Esophagus squamous epithelium (tissue), 5 donors: ENCODE measurements at regions not wholly inside any gene's neighbourhood (a gene's known extent, or its start where the extent isn't known, plus 50 kb on each side); places are given as distances from the start of the nearest gene placed in this dataset.

Source experiments
- DNase-seq: peaks from one replicate; lab custom pipeline; 2025; lab: John Stamatoyannopoulos, UW
- H3K27ac ChIP-seq, 4 donors: fragments of 200-600 bp; sonication (generic); one replicate each; pipeline ENCODE4 v1.5.1; 2016 to 2019; ENCODE audit warnings: mild to moderate bottlenecking in 1 of 4
- H3K27me3 ChIP-seq, 4 donors: fragments of 200-600 bp; sonication (generic); 1 replicate in 3 of 4; 2 replicates in 1 of 4; pipeline versions ENCODE4 v1.5.1 to v1.6.0; 2017 to 2021; ENCODE audit warnings: antibody characterized with exemption in 1 of 4
- H3K36me3 ChIP-seq, 3 donors: fragments of 200-600 bp; sonication (generic); one replicate each; pipeline ENCODE4 v1.5.1; 2016 to 2019
- H3K4me1 ChIP-seq, 3 donors: fragments of 200-600 bp; sonication (generic); one replicate each; pipeline ENCODE4 v1.5.1; 2017 to 2019
- H3K4me3 ChIP-seq, 4 donors: fragments of 200-600 bp; sonication (generic); 1 replicate in 3 of 4; 2 replicates in 1 of 4; pipeline ENCODE4 v1.5.1; 2016 to 2019; ENCODE audit warnings: mild to moderate bottlenecking in 2 of 4, moderate library complexity in 1 of 4
- H3K9me3 ChIP-seq, 3 donors: fragments of 200-600 bp; sonication (generic); one replicate each; pipeline ENCODE4 v1.5.1; 2016 to 2019
- POLR2A ChIP-seq, 4 donors: fragments of 450-650 bp; IDR thresholded peaks; one replicate each; pipeline ENCODE4 v1.6.1; 2017; ENCODE audit warnings: antibody characterized with exemption in 4 of 4, mild to moderate bottlenecking in 4 of 4, moderate library complexity in 3 of 4
- WGBS, 2 donors: methylation state at CpG; one replicate each; pipeline ENCODE4 v1.1.5; 2018; 5-methylcytosine and 5-hydroxymethylcytosine counted together
- intact Hi-C: fragments of 100-400 bp; cut with DNase I; formaldehyde crosslinking; loops from one replicate; pipeline ENCODE4 v1.15.0; 2022
- TF ChIP-seq, protein P1 (sequence below), 6 experiments: fragments of 450-650 bp in 4 of 6; fragments of 200-600 bp in 2 of 6; sonication (generic) in 2 of 6; IDR thresholded peaks; one replicate each; pipeline ENCODE4 v1.5.1; 2016 to 2019; ENCODE audit warnings: antibody characterized with exemption in 6 of 6, mild to moderate bottlenecking in 4 of 6, moderate library complexity in 4 of 6
- donor health status: DM: yes; HTN: yes; CAD: no.

DNA sequence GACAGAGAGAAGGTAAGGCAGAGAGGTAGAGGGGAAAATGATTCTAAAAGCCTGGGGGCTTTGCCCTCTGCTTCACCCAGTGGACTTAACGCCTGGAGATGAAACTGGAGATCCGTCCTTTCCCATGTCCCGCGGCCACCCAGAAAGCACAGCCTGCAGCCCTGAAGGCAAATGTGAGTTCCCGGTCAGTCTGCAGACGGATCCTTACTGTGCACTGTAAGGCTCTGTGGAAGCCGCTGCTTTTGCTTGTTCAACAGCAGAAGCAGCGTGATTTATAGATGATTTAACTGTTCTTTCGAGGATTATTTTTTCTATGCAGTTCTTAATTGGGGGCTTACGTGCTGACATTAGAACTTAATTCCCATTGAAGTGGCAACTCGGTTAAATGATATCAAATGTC lies 290.4 kb downstream of the FOXL1 start:
- TF ChIP-seq, protein P1, sequence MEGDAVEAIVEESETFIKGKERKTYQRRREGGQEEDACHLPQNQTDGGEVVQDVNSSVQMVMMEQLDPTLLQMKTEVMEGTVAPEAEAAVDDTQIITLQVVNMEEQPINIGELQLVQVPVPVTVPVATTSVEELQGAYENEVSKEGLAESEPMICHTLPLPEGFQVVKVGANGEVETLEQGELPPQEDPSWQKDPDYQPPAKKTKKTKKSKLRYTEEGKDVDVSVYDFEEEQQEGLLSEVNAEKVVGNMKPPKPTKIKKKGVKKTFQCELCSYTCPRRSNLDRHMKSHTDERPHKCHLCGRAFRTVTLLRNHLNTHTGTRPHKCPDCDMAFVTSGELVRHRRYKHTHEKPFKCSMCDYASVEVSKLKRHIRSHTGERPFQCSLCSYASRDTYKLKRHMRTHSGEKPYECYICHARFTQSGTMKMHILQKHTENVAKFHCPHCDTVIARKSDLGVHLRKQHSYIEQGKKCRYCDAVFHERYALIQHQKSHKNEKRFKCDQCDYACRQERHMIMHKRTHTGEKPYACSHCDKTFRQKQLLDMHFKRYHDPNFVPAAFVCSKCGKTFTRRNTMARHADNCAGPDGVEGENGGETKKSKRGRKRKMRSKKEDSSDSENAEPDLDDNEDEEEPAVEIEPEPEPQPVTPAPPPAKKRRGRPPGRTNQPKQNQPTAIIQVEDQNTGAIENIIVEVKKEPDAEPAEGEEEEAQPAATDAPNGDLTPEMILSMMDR (IDR thresholded peaks at IDR 0.05) = no peak
- no peak for TF ChIP-seq POLR2A (IDR thresholded peaks at IDR 0.05)
- peaks cover 0 to 66% (median 0%) of the 10 kb centered on the region in 4 donors for H3K27me3 ChIP-seq
- DNase-seq = no peak
- no peak overlapping the region for H3K27ac ChIP-seq
- H3K4me3 ChIP-seq = no peak overlapping the region
- H3K36me3 ChIP-seq = no peaks in the 10 kb centered on the region
- 65 to 67% methylated on average over 11 of the region's 11 CpGs for WGBS, 2 donors
- intact Hi-C loops = no loop called here
- H3K4me1 ChIP-seq = peaks cover 0 to 12% (median 0%) of the 10 kb centered on the region in 3 donors
- H3K9me3 ChIP-seq = no peaks in the 10 kb centered on the region

DNA sequence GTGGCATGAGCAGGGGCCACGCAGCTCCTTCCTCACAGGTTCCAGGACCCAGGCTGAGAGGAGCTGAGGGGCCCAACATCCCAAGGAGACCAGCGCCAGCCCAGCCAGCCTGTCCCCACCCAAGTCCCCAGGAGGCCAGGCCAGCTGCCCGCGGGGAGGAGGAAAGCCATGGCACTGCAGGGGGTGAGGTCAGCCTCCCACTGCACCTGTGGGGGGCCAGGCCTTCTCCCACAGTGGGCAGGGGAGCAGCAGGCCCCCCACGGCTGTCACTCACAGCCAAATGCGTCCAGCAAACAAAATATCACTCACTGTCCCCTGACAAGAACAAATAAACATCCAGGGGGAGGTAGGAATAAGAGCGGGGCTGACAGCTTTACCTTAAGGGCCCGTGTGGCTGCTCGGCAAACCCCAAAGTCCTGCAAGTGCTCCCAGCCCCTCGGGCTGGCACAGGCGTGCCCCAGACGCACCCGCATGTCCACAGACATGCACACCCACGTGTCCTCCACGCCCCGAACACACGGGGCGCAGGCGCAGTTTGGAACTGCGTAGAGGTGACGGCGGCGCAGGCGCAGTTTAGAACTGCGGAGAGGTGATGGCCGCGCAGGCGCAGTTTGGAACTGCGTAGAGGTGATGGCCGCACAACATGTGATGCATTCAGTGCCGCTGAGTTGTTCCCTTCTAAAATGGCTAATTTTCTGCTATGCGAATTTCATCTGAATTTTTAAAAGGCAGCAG lies 291.1 kb downstream of the FOXL1 start:
- TF ChIP-seq, protein P1 (IDR thresholded peaks at IDR 0.05) = no peak
- no peak for TF ChIP-seq POLR2A (IDR thresholded peaks at IDR 0.05)
- DNase-seq = no peak
- Histone ChIP-seq H3K36me3 (no peaks in the 10 kb centered on the region), H3K4me1 (peaks cover 0 to 12% (median 0%) of the 10 kb centered on the region in 3 donors), H3K27ac (no peak overlapping the region), H3K9me3 (no peaks in the 10 kb centered on the region), H3K4me3 (no peak overlapping the region), H3K27me3 (peaks cover 0 to 67% (median 0%) of the 10 kb centered on the region in 4 donors)
- intact Hi-C loops = loop anchor here (10.0 kb wide), 1 partner anchor 295 kb away; the partner anchor contains the start of gene FOXL1
- 80 to 98% methylated on average over 6 to 19 of the region's 32 CpGs for WGBS, 2 donors

DNA sequence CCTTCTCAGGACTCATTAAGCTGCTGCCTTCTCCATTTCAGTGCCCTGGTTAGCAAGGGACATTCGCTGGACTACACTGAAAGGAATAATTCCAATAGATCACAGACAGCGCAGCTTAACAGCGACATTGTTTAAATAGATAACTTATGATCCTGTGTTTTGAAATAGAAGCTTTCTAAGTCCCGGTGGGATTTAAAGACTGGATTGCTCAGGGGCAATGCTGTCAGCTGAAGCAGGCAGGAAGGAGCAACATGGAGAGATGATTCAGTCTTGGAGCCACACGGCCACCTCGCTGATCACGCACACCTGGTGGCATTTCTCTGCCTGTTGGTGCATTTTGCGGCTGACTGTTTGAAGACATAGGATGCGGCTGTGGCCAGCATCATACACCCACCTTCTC lies 292.0 kb downstream of the FOXL1 start:
- no peaks in the 10 kb centered on the region for H3K36me3 ChIP-seq
- H3K27me3 ChIP-seq = peaks cover 0 to 71% (median 0%) of the 10 kb centered on the region in 4 donors
- no peaks in the 10 kb centered on the region for H3K9me3 ChIP-seq
- H3K27ac ChIP-seq = no peak overlapping the region
- no peak for DNase-seq
- intact Hi-C loops = loop anchor here (10.0 kb wide), 1 partner anchor 296 kb away; the partner anchor contains the start of gene FOXL1
- WGBS, 2 donors = 72 to 84% methylated on average over 4 to 9 of the region's 9 CpGs
- H3K4me1 ChIP-seq = peaks cover 0 to 11% (median 0%) of the 10 kb centered on the region in 3 donors
- H3K4me3 ChIP-seq = no peak overlapping the region
- TF ChIP-seq, protein P1 (IDR thresholded peaks at IDR 0.05) = no peak
- no peak for TF ChIP-seq POLR2A (IDR thresholded peaks at IDR 0.05)

DNA sequence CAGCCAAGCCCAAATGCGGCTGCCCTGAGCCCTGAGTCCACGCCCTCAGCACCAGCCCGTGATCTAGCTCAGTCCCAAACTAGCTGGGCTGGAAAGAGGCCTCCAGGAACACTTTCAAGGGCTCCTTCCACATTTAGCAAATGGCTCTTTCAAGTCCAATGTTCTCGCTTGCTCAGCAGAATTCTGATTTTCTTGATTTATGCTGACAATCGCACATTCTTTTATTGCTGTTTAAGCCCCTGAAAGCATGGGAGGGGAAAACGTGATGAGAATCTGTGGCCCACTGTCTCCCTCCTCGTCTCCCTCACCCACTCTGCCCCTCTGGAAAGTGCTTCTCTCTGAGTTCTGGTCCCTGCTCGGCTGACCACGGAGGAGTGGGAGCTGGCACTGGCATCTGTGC lies 293.8 kb downstream of the FOXL1 start:
- no peak overlapping the region for H3K4me3 ChIP-seq
- no peak for TF ChIP-seq POLR2A (IDR thresholded peaks at IDR 0.05)
- TF ChIP-seq, protein P1 (IDR thresholded peaks at IDR 0.05) = no peak
- H3K27me3 ChIP-seq = peaks cover 0 to 88% (median 0%) of the 10 kb centered on the region in 4 donors
- no peak for DNase-seq
- WGBS, 2 donors = 59 to 71% methylated on average over 8 to 9 of the region's 9 CpGs
- no peaks in the 10 kb centered on the region for H3K36me3 ChIP-seq
- H3K4me1 ChIP-seq = no peaks in the 10 kb centered on the region
- no peak overlapping the region for H3K27ac ChIP-seq
- no peaks in the 10 kb centered on the region for H3K9me3 ChIP-seq
- intact Hi-C loops = loop anchor here (10.0 kb wide), 1 partner anchor 297 kb away; the partner anchor contains the start of gene FOXL1

DNA sequence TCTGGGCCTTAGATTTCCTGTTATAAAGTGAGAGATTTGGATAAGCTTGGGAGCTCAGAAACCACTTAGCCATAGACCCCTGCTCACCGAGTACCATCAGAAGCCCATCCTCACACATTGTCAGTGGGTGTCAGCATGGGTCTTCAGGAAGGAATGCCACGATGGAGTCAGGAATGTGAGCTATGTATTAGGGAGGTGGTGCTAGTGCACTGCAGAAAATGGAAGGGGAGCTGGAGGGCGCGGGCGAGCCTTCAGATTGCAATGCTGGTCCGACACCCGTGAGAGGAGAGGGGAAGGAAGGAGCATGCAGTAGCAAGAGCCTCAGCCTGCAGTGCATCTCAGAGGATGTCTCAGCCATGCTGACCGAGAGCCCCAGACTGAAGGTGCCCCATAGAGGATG lies 294.5 kb downstream of the FOXL1 start:
- no peak for TF ChIP-seq POLR2A (IDR thresholded peaks at IDR 0.05)
- TF ChIP-seq, protein P1 (IDR thresholded peaks at IDR 0.05) = no peak
- H3K4me1 ChIP-seq = no peaks in the 10 kb centered on the region
- no peak overlapping the region for H3K27ac ChIP-seq
- H3K4me3 ChIP-seq = no peak overlapping the region
- no peaks in the 10 kb centered on the region for H3K36me3 ChIP-seq
- WGBS, 2 donors = 90 to 92% methylated on average over 6 to 8 of the region's 8 CpGs
- intact Hi-C loops = loop anchor here (10.0 kb wide), 1 partner anchor 298 kb away; the partner anchor contains the start of gene FOXL1
- H3K9me3 ChIP-seq = no peaks in the 10 kb centered on the region
- peaks cover 0 to 95% (median 0%) of the 10 kb centered on the region in 4 donors for H3K27me3 ChIP-seq
- no peak for DNase-seq
